Endothelial cell of umbilical vein (primary cell): ENCODE measurements at regions not wholly inside any gene's neighbourhood (a gene's known extent, or its start where the extent isn't known, plus 50 kb on each side); places are given as distances from the start of the nearest gene placed in this dataset.

Experiments used
- EZH2 ChIP-seq: IDR thresholded peaks from 2 replicates; pipeline ENCODE4 v1.6.1; 2012; ENCODE audit warnings: borderline replicate concordance, low read depth, mild to moderate bottlenecking, moderate library complexity, low read length, inconsistent platforms; ENCODE audit not compliant: severe bottlenecking
- FOS ChIP-seq: IDR thresholded peaks from 2 replicates; pipeline ENCODE4 v1.6.1; 2011; ENCODE audit warnings: mild to moderate bottlenecking, low read length, moderate library complexity, borderline replicate concordance; ENCODE audit not compliant: insufficient read depth
- JUN ChIP-seq: IDR thresholded peaks from 2 replicates; pipeline ENCODE4 v1.6.1; 2011; ENCODE audit warnings: borderline replicate concordance, low read depth; ENCODE audit not compliant: insufficient read length, insufficient read depth
- POLR2A ChIP-seq: IDR thresholded peaks from 2 replicates; pipeline ENCODE4 v1.6.1; 2012; ENCODE audit warnings: low read depth, mild to moderate bottlenecking, control low read depth, low read length
- POLR2AphosphoS5 ChIP-seq: IDR thresholded peaks from 2 replicates; pipeline ENCODE4 v1.6.1; 2012; ENCODE audit warnings: low read depth, mild to moderate bottlenecking, control low read depth, low read length, moderate library complexity; ENCODE audit not compliant: insufficient read depth
- TF ChIP-seq, protein P1 (sequence below), 2 donors: IDR thresholded peaks; 1 replicate in 1 of 2; 2 replicates in 1 of 2; pipeline ENCODE4 v1.5.1; 2011; ENCODE audit warnings: low read length in 2 of 2, mild to moderate bottlenecking in 2 of 2, moderate library complexity in 2 of 2, control low read depth in 1 of 2, inconsistent platforms in 1 of 2, low read depth in 1 of 2; ENCODE audit not compliant: insufficient read depth in 1 of 2; ENCODE audit errors: extremely low read depth in 1 of 2

DNA sequence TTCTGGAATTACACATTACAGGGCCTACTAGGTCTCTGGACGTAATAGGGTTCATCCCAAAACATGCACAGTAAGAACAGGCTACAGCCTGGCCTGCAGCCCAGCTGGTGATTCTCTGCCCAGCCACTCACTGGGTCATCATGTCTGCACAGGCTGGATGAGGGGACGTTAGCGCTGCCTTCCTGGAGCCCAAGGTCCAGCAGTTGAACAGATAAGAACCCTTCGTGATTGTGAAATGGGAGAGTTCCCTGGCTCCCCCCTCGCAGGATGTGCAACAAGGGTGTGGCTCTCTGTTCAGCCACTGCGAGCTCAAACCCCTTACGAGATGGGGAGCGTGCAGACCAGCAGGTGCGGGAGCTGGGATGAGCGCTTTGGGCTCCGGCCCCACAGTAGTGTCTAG, 200.0 kb upstream of the CDH5 start:
- TF ChIP-seq, protein P1, sequence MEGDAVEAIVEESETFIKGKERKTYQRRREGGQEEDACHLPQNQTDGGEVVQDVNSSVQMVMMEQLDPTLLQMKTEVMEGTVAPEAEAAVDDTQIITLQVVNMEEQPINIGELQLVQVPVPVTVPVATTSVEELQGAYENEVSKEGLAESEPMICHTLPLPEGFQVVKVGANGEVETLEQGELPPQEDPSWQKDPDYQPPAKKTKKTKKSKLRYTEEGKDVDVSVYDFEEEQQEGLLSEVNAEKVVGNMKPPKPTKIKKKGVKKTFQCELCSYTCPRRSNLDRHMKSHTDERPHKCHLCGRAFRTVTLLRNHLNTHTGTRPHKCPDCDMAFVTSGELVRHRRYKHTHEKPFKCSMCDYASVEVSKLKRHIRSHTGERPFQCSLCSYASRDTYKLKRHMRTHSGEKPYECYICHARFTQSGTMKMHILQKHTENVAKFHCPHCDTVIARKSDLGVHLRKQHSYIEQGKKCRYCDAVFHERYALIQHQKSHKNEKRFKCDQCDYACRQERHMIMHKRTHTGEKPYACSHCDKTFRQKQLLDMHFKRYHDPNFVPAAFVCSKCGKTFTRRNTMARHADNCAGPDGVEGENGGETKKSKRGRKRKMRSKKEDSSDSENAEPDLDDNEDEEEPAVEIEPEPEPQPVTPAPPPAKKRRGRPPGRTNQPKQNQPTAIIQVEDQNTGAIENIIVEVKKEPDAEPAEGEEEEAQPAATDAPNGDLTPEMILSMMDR (IDR thresholded peaks at IDR 0.05; ENCODE audit: extremely low read depth in 1 of 2, insufficient read depth in 1 of 2, low read depth in 1 of 2, low read length in 2 of 2) = no peak
- TF ChIP-seq EZH2 = no peak
- no peak for TF ChIP-seq POLR2AphosphoS5
- TF ChIP-seq POLR2A = no peak
- TF ChIP-seq FOS = no peak
- no peak for TF ChIP-seq JUN
